GM12878 (cell line): ENCODE measurements at regions not wholly inside any gene's neighbourhood (a gene's known extent, or its start where the extent isn't known, plus 50 kb on each side); places are given as distances from the start of the nearest gene placed in this dataset.

Source experiments
- ATAC-seq: fragments of 200-7000 bp; cut with Tn5 transposase; 3 replicates; pipeline ENCODE4 v1.9.1; 2020; ENCODE audit warnings: mild to moderate bottlenecking, moderate library complexity
- BruUV-seq: library from RNA; stranded (reverse); fragments of 400-500 nt; replicated peaks from 2 replicates; lab custom pipeline; 2021; lab: Mats Ljungman, UMichigan
- CTCF ChIA-PET: fragments of 300-600 bp; sonication (Branson Sonifier 250); formaldehyde crosslinking; extraction: SDS; loops from one replicate; lab custom pipeline; 2021; ENCODE audit warnings: inconsistent platforms; lab: Yijun Ruan, JAX
- POLR2A ChIA-PET: fragments of 350-600 bp; formaldehyde crosslinking; extraction: SDS; loops from one replicate; lab custom pipeline; 2021; ENCODE audit warnings: inconsistent platforms; lab: Charles Lee
- RAD21 ChIA-PET: fragments of 300-600 bp; sonication (Branson Sonifier 250); formaldehyde crosslinking; loops from one replicate; lab custom pipeline; 2023; ENCODE audit warnings: antibody characterized with exemption; ENCODE audit not compliant: unreplicated experiment; lab: Charles Lee
- SMC1A ChIA-PET: fragments of 300-600 bp; sonication (Branson Sonifier 250); formaldehyde crosslinking; loops from one replicate; lab custom pipeline; 2023; ENCODE audit not compliant: unreplicated experiment, uncharacterized antibody; lab: Charles Lee
- DNase-seq: peaks from one replicate; pipeline ENCODE4 v3.0.0-alpha.2; 2011; ENCODE audit warnings: low read depth, low spot score
- FAIRE-seq: peaks from 3 replicates; lab custom pipeline; 2011; peaks lifted over from hg19 to GRCh38; lab: Jason Lieb, UNC
- H2AFZ ChIP-seq: 2 replicates; pipeline ENCODE4 v1.6.0; 2011; ENCODE audit warnings: low read depth, low read length, control low read depth; ENCODE audit not compliant: control insufficient read depth
- H3K27ac ChIP-seq: 2 replicates; pipeline ENCODE4 v1.5.1; 2011; ENCODE audit warnings: control low read depth; ENCODE audit not compliant: control insufficient read depth, insufficient read depth
- H3K27me3 ChIP-seq, 2 experiments: replicated peaks in 1 of 2; 2 replicates each; pipeline versions ENCODE4 v1.6.0 to v1.6.1; 2011; ENCODE audit warnings: low read length in 1 of 2; ENCODE audit not compliant: control insufficient read depth in 2 of 2, insufficient read depth in 2 of 2
- H3K36me3 ChIP-seq, 2 experiments: 2 replicates each; pipeline ENCODE4 v1.5.1; 2011; ENCODE audit warnings: low read length in 1 of 2; ENCODE audit not compliant: control insufficient read depth in 2 of 2, insufficient read depth in 2 of 2
- H3K4me1 ChIP-seq: 2 replicates; pipeline ENCODE4 v1.6.1; 2011; ENCODE audit warnings: mild to moderate bottlenecking, low read length, moderate library complexity, mixed read lengths; ENCODE audit not compliant: control insufficient read depth, insufficient read depth
- H3K4me2 ChIP-seq: 2 replicates; pipeline ENCODE4 v1.6.0; 2011; ENCODE audit warnings: control low read depth; ENCODE audit not compliant: control insufficient read depth, insufficient read depth
- H3K4me3 ChIP-seq: fragments of 200-600 bp; sonication (generic); 2 replicates; pipeline ENCODE4 v1.5.1; 2016
- H3K79me2 ChIP-seq: 2 replicates; pipeline ENCODE4 v1.6.0; 2011; ENCODE audit warnings: low read length; ENCODE audit not compliant: control insufficient read depth, insufficient read depth
- H3K9ac ChIP-seq: 2 replicates; pipeline ENCODE4 v1.8.0; 2011; ENCODE audit warnings: low read length, control low read depth, mixed read lengths; ENCODE audit not compliant: control insufficient read depth, insufficient read depth
- H3K9me3 ChIP-seq: replicated peaks from 3 replicates; pipeline ENCODE4 v1.5.1; 2011; ENCODE audit warnings: mild to moderate bottlenecking, low read length; ENCODE audit not compliant: control insufficient read depth, insufficient read depth
- H4K20me1 ChIP-seq: 2 replicates; pipeline ENCODE4 v1.6.0; 2011; ENCODE audit not compliant: control insufficient read depth, insufficient read depth
- CBX3 ChIP-seq: fragments of 200-600 bp; sonication (generic); IDR thresholded peaks from 2 replicates; pipeline ENCODE4 v1.6.1; 2016; ENCODE audit warnings: low read depth, borderline replicate concordance
- CHD2 ChIP-seq: IDR thresholded peaks from 2 replicates; pipeline ENCODE4 v1.6.1; 2011; ENCODE audit warnings: low read depth, low read length, improper control_type of control experiment, borderline replicate concordance
- ESRRA ChIP-seq: IDR thresholded peaks from 2 replicates; pipeline ENCODE4 v1.6.1; 2012; ENCODE audit warnings: mild to moderate bottlenecking, low read length, improper control_type of control experiment
- MLLT1 ChIP-seq: fragments of 450-650 bp; IDR thresholded peaks from 2 replicates; pipeline ENCODE4 v1.6.1; 2016; ENCODE audit warnings: mild to moderate bottlenecking
- PAX8 ChIP-seq: fragments of 450-650 bp; IDR thresholded peaks from 2 replicates; pipeline ENCODE4 v1.6.1; 2017; ENCODE audit warnings: mild to moderate bottlenecking, moderate library complexity
- POU2F2 ChIP-seq: IDR thresholded peaks from 3 replicates; pipeline ENCODE4 v1.6.1; 2011; ENCODE audit warnings: low read depth, mild to moderate bottlenecking, low read length, borderline replicate concordance
- SMARCA5 ChIP-seq: fragments of 450-650 bp; IDR thresholded peaks from 2 replicates; pipeline ENCODE4 v1.6.1; 2017; ENCODE audit warnings: mild to moderate bottlenecking
- SPI1 ChIP-seq: IDR thresholded peaks from 2 replicates; pipeline ENCODE4 v1.6.1; 2011; ENCODE audit warnings: low read depth, mild to moderate bottlenecking, low read length, moderate library complexity, borderline replicate concordance; ENCODE audit not compliant: insufficient read depth
- STAT1 ChIP-seq: fragments of 450-650 bp; conservative IDR thresholded peaks from 2 replicates; pipeline ENCODE4 v1.6.1; 2014; ENCODE audit warnings: antibody characterized with exemption, mild to moderate bottlenecking
- SUPT20H ChIP-seq: IDR thresholded peaks from 2 replicates; pipeline ENCODE4 v1.6.1; 2011; ENCODE audit warnings: low read depth, mild to moderate bottlenecking, low read length, moderate library complexity, borderline replicate concordance; ENCODE audit not compliant: control insufficient read depth
- USF2 ChIP-seq: IDR thresholded peaks from 2 replicates; pipeline ENCODE4 v1.6.1; 2011; ENCODE audit warnings: low read depth, low read length, improper control_type of control experiment, borderline replicate concordance
- ZNF592 ChIP-seq: fragments of 450-650 bp; IDR thresholded peaks from 2 replicates; pipeline ENCODE4 v1.6.1; 2017; ENCODE audit warnings: mild to moderate bottlenecking, moderate library complexity
- WGBS: methylation state at CpG from one replicate; pipeline ENCODE4 v1.1.6; 2016; ENCODE audit warnings: low lambda C conversion rate; ENCODE audit not compliant: insufficient replicate concordance, insufficient coverage; ENCODE audit errors: missing lambda C conversion rate; 5-methylcytosine and 5-hydroxymethylcytosine counted together
- in situ Hi-C: fragments of 300-500 bp; cut with MboI; formaldehyde crosslinking; loops from 9 replicates; pipeline ENCODE4 v1.14.3; 2018; ENCODE audit warnings: mixed read lengths
- intact Hi-C: fragments of 100-400 bp; cut with micrococcal nuclease; formaldehyde crosslinking; loops from one replicate; pipeline ENCODE4 v1.14.2; 2022; ENCODE audit not compliant: unreplicated experiment
- TF ChIP-seq, protein P1 (sequence below): fragments of 450-650 bp; IDR thresholded peaks from 2 replicates; pipeline ENCODE4 v1.6.1; 2018; ENCODE audit warnings: borderline replicate concordance, mild to moderate bottlenecking; ENCODE audit not compliant: partially characterized antibody

GRCh38 chr7:65287023-65287422 is 86.6 kb upstream of the ZNF92 start:
- FAIRE-seq (no peak), ATAC-seq (no peak), DNase-seq (no peak)
- H4K20me1 ChIP-seq, result no peaks in the 10 kb centered on the region
- in situ Hi-C loops (no loop called here), intact Hi-C loops (no loop called here)
- no peaks in the 10 kb centered on the region for H3K4me1 ChIP-seq
- no peak overlapping the region for H2AFZ ChIP-seq
- WGBS, result 40% methylated on average over 4 of the region's 4 CpGs
- no peak for TF ChIP-seq PAX8
- no peak for TF ChIP-seq POU2F2
- TF ChIP-seq, protein P1, sequence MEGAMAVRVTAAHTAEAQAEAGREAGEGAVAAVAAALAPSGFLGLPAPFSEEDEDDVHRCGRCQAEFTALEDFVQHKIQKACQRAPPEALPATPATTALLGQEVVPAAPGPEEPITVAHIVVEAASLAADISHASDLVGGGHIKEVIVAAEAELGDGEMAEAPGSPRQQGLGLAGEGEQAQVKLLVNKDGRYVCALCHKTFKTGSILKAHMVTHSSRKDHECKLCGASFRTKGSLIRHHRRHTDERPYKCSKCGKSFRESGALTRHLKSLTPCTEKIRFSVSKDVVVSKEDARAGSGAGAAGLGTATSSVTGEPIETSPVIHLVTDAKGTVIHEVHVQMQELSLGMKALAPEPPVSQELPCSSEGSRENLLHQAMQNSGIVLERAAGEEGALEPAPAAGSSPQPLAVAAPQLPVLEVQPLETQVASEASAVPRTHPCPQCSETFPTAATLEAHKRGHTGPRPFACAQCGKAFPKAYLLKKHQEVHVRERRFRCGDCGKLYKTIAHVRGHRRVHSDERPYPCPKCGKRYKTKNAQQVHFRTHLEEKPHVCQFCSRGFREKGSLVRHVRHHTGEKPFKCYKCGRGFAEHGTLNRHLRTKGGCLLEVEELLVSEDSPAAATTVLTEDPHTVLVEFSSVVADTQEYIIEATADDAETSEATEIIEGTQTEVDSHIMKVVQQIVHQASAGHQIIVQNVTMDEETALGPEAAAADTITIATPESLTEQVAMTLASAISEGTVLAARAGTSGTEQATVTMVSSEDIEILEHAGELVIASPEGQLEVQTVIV, result no peak
- TF ChIP-seq STAT1, result no peak
- no peak for TF ChIP-seq SUPT20H
- TF ChIP-seq USF2, result no peak
- TF ChIP-seq CBX3, result no peak
- no peak for TF ChIP-seq ZNF592
- TF ChIP-seq CHD2, result no peak
- no peak for TF ChIP-seq MLLT1
- TF ChIP-seq SPI1, result no peak
- TF ChIP-seq ESRRA, result no peak
- no peak for TF ChIP-seq SMARCA5
- no peaks in the 10 kb centered on the region; the same call in 2 of the 3 replicates for H3K9me3 ChIP-seq
- no peak overlapping the region for H3K4me3 ChIP-seq
- no TSS peak for BruUV-seq
- H3K79me2 ChIP-seq, result no peaks in the 10 kb centered on the region
- H3K27me3 ChIP-seq, result no peaks in the 10 kb centered on the region
- ChIA-PET SMC1A (interaction anchor here (0.9 to 2.1 kb wide), 4 partner anchors 14 to 24 kb away, joined by 3 to 9 read pairs (median 4); no protein-coding TSS in a partner anchor), POLR2A (no interaction called here), RAD21 (interaction anchor here (1.5 kb wide), 1 partner anchor 17 kb away, joined by 5 read pairs; no protein-coding TSS in a partner anchor), CTCF (interaction anchor here (0.9 to 1.8 kb wide), 3 partner anchors 9 to 21 kb away, joined by 3 to 14 read pairs (median 5); no protein-coding TSS in a partner anchor)
- H3K27ac ChIP-seq, result no peak overlapping the region
- H3K4me2 ChIP-seq, result no peak overlapping the region
- no peaks in the 10 kb centered on the region for H3K36me3 ChIP-seq
- H3K9ac ChIP-seq, result no peak overlapping the region
